Tibial artery (tissue), 4 donors: ENCODE measurements at regions not wholly inside any gene's neighbourhood (a gene's known extent, or its start where the extent isn't known, plus 50 kb on each side); places are given as distances from the start of the nearest gene placed in this dataset.
A peak's percentile ranks its signal among the peaks of the same experiment; 100 is the strongest.

Experiments used
- DNase-seq, 2 donors: peaks; one replicate each; pipeline ENCODE4 v3.0.0-alpha.2; 2019
- H3K27ac ChIP-seq, 2 donors: fragments of 200-600 bp; sonication (generic) in 1 of 2; 1 replicate in 1 of 2; 2 replicates in 1 of 2; pipeline ENCODE4 v1.5.1; 2018 to 2019; ENCODE audit warnings: mild to moderate bottlenecking in 1 of 2
- H3K27me3 ChIP-seq, 2 donors: fragments of 200-600 bp; sonication (generic) in 1 of 2; one replicate each; pipeline versions ENCODE4 v1.5.1 to v1.6.0; 2016 to 2019
- H3K36me3 ChIP-seq, 3 donors: fragments of 200-600 bp; sonication (generic) in 2 of 3; one replicate each; pipeline ENCODE4 v1.5.1; 2016 to 2019; ENCODE audit warnings: mild to moderate bottlenecking in 2 of 3
- H3K4me1 ChIP-seq, 4 donors: fragments of 200-600 bp; sonication (generic) in 2 of 4; 1 replicate in 3 of 4; 2 replicates in 1 of 4; pipeline ENCODE4 v1.5.1; 2016 to 2019
- H3K4me3 ChIP-seq, 2 donors: fragments of 200-600 bp; sonication (generic) in 1 of 2; 1 replicate in 1 of 2; 2 replicates in 1 of 2; pipeline ENCODE4 v1.5.1; 2018 to 2019; ENCODE audit warnings: mild to moderate bottlenecking in 2 of 2
- H3K9me3 ChIP-seq, 3 donors: fragments of 200-600 bp; sonication (generic) in 1 of 3; one replicate each; pipeline ENCODE4 v1.5.1; 2016 to 2019
- CTCF ChIP-seq, 2 experiments: fragments of 200-600 bp in 1 of 2; fragments of 450-650 bp in 1 of 2; IDR thresholded peaks; one replicate each; pipeline ENCODE4 v1.5.1; 2017 to 2019; ENCODE audit warnings: antibody characterized with exemption in 2 of 2, mild to moderate bottlenecking in 1 of 2, moderate library complexity in 1 of 2
- intact Hi-C: fragments of 100-400 bp; cut with DNase I; formaldehyde crosslinking; loops from one replicate; pipeline ENCODE4 v1.15.0; 2023; ENCODE audit warnings: low total_unique reads

- no peaks in the 10 kb centered on the region for H3K27me3 ChIP-seq
- TF ChIP-seq CTCF (IDR thresholded peaks at IDR 0.05), result peak; percentile 60 to 63
- H3K27ac ChIP-seq, result no peak overlapping the region
- H3K9me3 ChIP-seq, result no peaks in the 10 kb centered on the region
- H3K4me1 ChIP-seq, result no peaks in the 10 kb centered on the region
- no peak for DNase-seq
- H3K4me3 ChIP-seq, result no peak overlapping the region
- H3K36me3 ChIP-seq, result no peaks in the 10 kb centered on the region
- intact Hi-C loops, result no loop called here
These were observed 406.2 kb upstream of the RARB start for GRCh38 chr3:25021816-25022215.

- Histone ChIP-seq H3K27me3 (no peaks in the 10 kb centered on the region), H3K4me1 (no peaks in the 10 kb centered on the region), H3K36me3 (no peaks in the 10 kb centered on the region), H3K4me3 (no peak overlapping the region), H3K9me3 (no peaks in the 10 kb centered on the region), H3K27ac (no peak overlapping the region)
- intact Hi-C loops, result no loop called here
- no peak for TF ChIP-seq CTCF (IDR thresholded peaks at IDR 0.05)
- no peak for DNase-seq
These were observed 404.2 kb upstream of the RARB start for GRCh38 chr3:25023876-25024275.

GRCh38 chr3:25025236-25025635 lies 402.8 kb upstream of the RARB start:
- H3K4me1 ChIP-seq, result no peaks in the 10 kb centered on the region
- TF ChIP-seq CTCF (IDR thresholded peaks at IDR 0.05), result no peak
- intact Hi-C loops, result no loop called here
- H3K9me3 ChIP-seq, result no peaks in the 10 kb centered on the region
- no peak overlapping the region for H3K4me3 ChIP-seq
- no peak overlapping the region for H3K27ac ChIP-seq
- H3K36me3 ChIP-seq, result no peaks in the 10 kb centered on the region
- H3K27me3 ChIP-seq, result no peaks in the 10 kb centered on the region
- no peak for DNase-seq

- intact Hi-C loops, result no loop called here
- Histone ChIP-seq H3K4me1 (no peaks in the 10 kb centered on the region), H3K9me3 (no peaks in the 10 kb centered on the region), H3K4me3 (no peak overlapping the region), H3K27me3 (no peaks in the 10 kb centered on the region), H3K27ac (no peak overlapping the region), H3K36me3 (no peaks in the 10 kb centered on the region)
- no peak for DNase-seq
- no peak for TF ChIP-seq CTCF (IDR thresholded peaks at IDR 0.05)
These were observed 400.4 kb upstream of the RARB start for GRCh38 chr3:25027650-25028049.

GRCh38 chr3:25029820-25030219 lies 398.2 kb upstream of the RARB start:
- intact Hi-C loops, result loop anchor here (10.0 kb wide), 1 partner anchor 545 kb away; no protein-coding TSS in a partner anchor

More at GRCh38 chr3:25029820-25030219, 398.2 kb upstream of the RARB start:
- Histone ChIP-seq H3K27me3 (no peaks in the 10 kb centered on the region), H3K27ac (no peak overlapping the region), H3K36me3 (no peaks in the 10 kb centered on the region), H3K9me3 (no peaks in the 10 kb centered on the region), H3K4me1 (no peaks in the 10 kb centered on the region), H3K4me3 (no peak overlapping the region)
- DNase-seq, result no peak
- no peak for TF ChIP-seq CTCF (IDR thresholded peaks at IDR 0.05)
